ENCODE measurements at regions not wholly inside any gene's neighbourhood (a gene's known extent, or its start where the extent isn't known, plus 50 kb on each side); places are given as distances from the start of the nearest gene placed in this dataset.
A peak's percentile ranks its signal among the peaks of the same experiment; 100 is the strongest.
"Not testable (repeated sequence)": the region's sequence is repeated elsewhere in the genome, so short reads cannot be mapped to it uniquely, and the experiment has no call there.

DNA sequence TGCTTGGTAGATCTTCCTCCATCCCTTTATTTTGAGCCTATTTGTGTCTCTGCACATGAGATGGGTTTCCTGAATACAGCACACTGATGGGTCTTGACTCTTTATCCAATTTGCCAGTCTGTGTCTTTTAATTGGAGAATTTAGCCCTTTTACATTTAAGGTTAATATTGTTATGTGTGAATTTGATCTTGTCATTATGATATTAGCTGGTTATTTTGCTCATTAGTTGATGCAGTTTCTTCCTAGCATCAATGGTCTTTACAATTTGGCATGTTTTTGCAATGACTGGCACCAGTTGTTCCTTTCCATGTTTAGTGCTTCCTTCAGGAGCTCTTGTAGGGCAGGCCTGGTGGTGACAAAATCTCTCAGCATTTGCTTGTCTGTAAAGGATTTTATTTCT is 72.4 kb downstream of the HNRNPD start:
- DNase-seq = not testable (repeated sequence)

- DNase-seq = no peak
Measured at GRCh38 chr4:82293304-82293703, 80.5 kb downstream of the HNRNPD start.

- peak; percentile 39 for DNase-seq
Measured at GRCh38 chr4:82287720-82288119, 86.1 kb downstream of the HNRNPD start.

DNA sequence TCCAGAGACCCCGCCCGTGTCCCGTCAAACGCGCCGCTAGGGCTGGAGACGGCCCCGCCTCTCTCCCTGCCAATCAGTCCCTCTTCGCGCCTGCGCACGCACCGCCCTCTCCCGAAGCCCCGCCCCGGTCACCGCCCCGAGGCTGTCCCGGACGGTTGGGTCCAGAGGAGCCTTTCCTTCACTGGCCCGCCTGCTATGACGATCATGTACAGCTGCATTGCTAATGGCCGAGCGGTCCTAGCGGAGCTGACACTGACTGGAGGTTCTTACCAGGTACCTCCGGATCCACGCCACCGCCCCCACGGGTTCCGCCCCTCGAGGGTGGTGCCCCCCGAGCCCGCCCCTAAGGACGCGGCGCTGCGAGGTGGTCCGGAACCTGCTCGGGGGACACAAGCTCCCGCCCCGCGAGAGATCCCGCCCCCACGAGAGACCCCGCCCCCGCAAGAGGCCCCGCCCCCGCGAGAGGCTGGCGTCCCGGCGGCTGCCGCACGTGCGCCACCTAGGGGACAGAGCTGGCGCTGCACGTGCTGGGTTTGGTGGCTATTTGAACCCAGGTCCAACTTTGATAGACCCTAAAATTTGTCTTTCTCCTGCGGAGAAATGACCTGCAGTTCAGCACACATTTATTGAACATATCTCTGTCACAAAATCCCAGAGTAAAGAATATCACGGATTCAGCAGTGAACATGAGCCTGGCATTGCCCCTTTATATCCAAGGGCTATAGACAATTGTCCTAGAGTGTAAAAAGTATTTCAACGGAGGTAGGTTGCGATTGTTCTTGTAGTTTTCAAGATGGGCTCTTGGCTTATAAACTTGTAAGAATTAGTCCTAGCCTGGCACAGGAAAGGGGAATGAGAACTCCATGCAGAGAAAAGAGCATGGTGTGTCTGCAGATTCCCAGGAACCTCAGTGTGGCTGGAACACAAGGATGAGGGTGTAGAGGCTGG is 88.7 kb downstream of the HNRNPD start:
- DNase-seq = peak; percentile 98

DNA sequence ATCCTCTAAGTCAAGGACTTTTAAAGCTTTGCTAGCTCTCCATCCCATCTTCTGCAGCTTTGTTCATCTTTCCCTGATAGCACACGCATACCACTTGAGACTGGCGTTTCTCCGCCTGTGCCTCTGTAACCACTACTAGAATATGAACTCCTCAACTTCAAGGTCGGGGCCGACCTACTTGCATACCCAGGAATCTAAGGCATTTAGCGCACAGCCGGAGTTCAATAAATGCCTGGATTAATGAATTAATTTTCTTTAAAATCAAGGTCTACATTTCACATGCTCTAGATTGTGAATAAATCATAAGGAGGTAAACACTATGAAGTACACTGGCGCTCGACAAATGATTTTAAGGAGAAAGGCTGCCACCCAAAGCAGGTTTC is 89.3 kb downstream of the HNRNPD start:
- DNase-seq = no peak

DNA sequence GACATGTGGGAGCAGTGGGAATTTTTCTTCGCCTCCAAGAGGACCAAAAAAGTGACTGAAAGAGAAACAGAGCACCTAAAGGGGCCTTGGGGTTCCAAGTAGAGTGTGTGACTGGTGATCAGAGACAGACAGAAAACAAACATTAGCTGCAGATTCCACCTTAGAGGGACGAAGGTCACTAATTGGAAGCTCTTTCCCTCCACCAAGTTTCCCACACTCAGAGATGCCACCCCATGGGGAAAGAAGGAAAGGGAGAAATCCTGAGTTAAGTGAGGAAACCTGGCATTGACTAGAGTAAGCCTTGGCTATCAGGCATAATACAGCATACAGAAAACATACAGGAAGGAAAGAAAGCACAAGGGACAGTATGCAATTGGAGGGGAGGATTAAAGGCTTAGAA is 90.9 kb downstream of the HNRNPD start:
- DNase-seq = no peak

DNA sequence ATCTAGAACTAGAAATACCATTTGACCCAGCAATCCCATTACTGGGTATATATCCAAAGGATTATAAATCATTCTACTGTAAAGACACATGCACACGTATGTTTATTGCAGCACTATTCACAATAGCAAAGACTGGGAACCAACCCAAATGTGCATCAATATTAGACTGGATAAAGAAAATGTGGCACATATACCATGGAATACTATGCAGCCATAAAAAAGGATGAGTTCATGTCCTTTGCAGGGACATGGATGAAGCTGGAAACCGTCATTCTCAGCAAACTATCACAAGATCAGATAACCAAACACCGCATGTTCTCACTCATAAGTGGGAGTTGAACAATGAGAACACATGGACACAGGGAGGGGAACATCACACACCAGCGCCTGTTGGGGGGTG is 94.2 kb downstream of the HNRNPD start:
- DNase-seq = not testable (repeated sequence)

GRCh38 chr4:82276332-82276640 is 97.5 kb downstream of the HNRNPD start:
- DNase-seq = no peak

- DNase-seq = no peak
Measured at GRCh38 chr4:82275431-82276331, 98.1 kb downstream of the HNRNPD start.

DNA sequence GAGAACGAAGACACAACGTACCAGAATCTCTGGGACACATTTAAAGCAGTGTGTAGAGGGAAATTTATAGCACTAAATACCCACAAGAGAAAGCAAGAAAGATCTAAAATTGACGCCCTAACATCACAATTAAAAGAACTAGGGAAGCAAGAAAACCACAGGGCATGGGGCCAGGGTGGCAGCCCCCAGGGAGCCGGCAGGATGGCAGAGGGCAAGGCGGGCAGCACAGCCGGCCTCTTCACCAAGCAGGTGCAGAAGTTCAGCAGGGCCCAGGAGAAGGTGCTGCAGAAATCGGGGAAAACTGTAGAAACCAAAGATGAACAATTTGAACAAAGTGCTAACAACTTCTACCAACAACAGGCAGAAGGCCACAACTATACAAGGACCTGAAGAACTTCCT is 99.1 kb downstream of the HNRNPD start:
- DNase-seq = not testable (repeated sequence)

DNA sequence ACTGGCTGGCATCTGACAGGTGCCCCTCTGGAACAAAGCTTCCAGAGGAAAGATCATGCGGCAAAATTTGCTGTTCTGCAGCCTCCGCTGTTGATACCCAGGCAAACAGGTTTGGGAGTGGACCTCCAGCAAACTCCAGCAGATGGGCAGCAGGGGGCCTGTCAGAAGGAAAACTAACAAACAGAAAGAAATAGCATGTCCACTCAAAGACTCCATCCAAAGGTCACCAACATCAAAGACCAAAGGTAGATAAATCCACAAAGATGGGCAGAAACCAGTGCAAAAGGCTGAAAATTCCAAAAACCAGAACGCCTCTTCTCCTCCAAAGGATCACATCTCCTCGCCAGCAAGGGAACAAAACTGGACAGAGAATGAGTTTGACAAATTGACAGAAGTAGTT is 101.3 kb downstream of the HNRNPD start:
- DNase-seq = not testable (repeated sequence)

- peak; percentile 44 for DNase-seq
Measured at GRCh38 chr4:82271915-82272480, 101.8 kb downstream of the HNRNPD start.

- no peak for DNase-seq
Measured at GRCh38 chr4:82268826-82269193, 105.0 kb downstream of the HNRNPD start.

DNA sequence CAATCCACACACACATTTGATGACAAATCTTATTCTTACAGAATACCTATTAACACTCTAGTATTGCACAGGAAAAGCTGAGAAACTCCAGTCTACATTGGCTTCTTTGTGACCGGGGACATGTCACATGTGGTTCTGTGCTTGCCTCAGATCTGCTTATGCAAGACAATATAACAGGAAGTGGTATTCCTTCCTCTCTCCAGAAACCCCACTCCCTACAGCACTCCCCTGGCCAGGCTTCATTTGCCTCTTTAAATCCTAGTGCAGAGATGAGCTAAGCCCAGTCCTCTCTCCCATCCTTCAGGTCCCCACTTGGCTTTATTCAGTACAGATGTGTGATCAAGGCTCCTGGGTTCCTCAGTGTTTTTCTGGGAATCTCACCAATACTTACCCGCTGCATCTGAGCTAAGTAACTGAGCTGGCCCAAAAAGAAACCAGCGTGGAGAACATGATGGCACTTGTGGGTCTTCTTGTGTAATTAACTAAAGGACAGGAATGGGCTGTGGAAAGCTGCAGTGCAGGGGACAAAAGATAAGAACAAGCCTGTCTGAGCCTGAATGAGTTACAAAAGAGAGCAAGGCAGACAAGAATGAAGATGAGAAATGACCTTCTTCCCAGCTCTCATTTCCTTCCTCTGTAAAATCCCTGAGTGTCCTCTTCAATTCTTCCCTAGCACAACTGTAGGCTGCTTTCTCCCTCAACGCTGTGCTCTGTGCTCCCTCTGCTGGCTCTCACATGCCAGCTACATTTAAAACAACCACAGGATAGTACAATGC is 105.6 kb downstream of the HNRNPD start:
- DNase-seq = peak; percentile 30

GRCh38 chr4:82267506-82267905 is 106.3 kb downstream of the HNRNPD start:
- DNase-seq = no peak

GRCh38 chr4:82266345-82266744 is 107.4 kb downstream of the HNRNPD start:
- no peak for DNase-seq

DNA sequence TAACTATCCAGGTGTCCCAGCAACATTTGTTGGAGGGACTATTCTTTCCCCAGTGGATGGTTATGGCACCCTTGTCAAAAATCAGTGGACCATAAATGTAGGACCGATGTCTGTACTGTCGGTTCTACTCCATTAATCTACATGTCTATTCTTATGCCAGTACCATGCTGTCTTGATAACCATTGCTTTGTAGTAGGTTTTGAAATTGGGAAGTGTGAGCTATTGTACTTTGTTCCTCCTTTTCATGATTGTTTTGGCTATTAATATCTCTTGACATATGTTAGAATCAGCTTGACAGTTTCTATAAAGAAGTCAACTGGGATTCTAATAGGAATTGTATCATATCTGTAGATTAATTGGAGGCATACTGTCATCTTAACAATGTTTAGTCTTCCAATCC is 112.7 kb downstream of the HNRNPD start:
- DNase-seq = no peak

DNA sequence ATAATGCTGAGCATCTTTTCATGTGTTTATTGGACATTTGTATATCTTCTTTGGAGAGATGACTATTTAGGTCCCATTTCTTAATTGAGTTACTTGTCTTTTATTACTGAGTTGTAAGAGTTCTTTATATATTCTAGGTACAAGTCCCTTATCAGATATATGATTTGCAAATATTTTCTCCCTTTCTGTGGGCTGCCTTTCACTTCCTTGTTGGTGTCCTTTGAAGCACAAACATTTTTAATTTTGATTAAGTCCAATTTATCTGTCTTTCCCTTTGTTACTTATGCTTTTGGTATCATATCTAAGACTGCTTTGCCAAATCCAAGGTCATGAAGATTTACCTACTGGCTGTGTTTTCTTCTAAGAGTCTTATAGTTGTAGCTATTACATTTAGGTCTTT is 113.2 kb downstream of the HNRNPD start:
- no peak for DNase-seq

DNA sequence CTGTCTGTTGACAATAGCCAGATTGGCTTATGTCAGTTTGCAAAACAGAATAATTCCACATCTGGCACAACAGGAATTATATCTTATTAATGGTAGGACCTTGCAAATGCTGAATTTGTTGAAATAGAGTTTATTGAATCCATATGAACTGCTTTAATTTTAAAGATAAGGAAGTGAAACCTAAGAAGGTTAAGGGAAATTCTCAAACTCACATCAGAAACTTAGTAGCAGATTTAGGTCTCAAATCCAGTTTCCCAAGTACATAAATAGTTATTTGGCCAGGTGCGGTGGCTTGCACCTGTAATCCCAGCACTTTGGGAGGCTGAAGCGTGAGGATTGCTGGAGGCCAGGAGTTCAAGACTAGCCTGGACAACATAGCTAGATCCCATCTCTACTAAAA is 117.1 kb downstream of the HNRNPD start:
- no peak for DNase-seq

- DNase-seq = no peak
Measured at GRCh38 chr4:82255657-82256056, 118.1 kb downstream of the HNRNPD start.

GRCh38 chr4:82248903-82249632 is 124.7 kb downstream of the HNRNPD start:
- DNase-seq = no peak

DNA sequence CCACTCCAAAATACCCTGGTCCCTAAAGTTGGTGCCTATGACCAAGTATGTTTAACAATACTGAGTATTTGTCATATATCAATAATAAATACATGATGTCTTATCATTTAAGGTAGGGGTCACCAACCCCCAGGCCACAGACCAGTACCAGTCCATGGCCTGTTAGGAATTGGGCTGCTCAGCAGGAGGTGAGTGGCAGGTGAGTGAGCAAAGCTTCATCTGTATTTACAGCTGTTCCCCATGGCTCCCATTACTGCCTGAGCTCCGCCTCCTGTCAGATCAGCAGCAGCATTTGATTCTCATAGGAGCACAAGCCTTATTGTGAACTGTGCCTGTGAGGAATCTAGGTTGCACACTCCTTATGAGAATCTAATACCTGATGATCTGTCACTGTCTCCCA is 126.2 kb downstream of the HNRNPD start:
- no peak for DNase-seq

Data from DMS153 (cell line).